T-helper 2 cell treated with Interferon-gamma antibody and Interleukin-4, amounts not matched to agents 5 μg/mL and 100 μg/mL, for 36 hours (primary cell): ENCODE measurements at regions not wholly inside any gene's neighbourhood (a gene's known extent, or its start where the extent isn't known, plus 50 kb on each side); places are given as distances from the start of the nearest gene placed in this dataset.

Experiments
- DNase-seq: peaks from one replicate; pipeline ENCODE4 v3.0.0; 2021; ENCODE audit warnings: low spot score
- H3K27ac Mint-ChIP-seq: one replicate; pipeline ENCODE4 v1.8.0; 2021; ENCODE audit warnings: mild to moderate bottlenecking, mixed read lengths
- H3K27me3 Mint-ChIP-seq: one replicate; pipeline ENCODE4 v1.8.0; 2021; ENCODE audit warnings: low read depth, mixed read lengths
- H3K36me3 Mint-ChIP-seq: one replicate; pipeline ENCODE4 v1.8.0; 2021; ENCODE audit warnings: low read depth, mixed read lengths
- H3K4me1 Mint-ChIP-seq: one replicate; pipeline ENCODE4 v1.8.0; 2021; ENCODE audit warnings: low read depth, mixed read lengths
- H3K4me3 Mint-ChIP-seq: one replicate; pipeline ENCODE4 v1.8.0; 2022; ENCODE audit warnings: mild to moderate bottlenecking, moderate library complexity, mixed read lengths
- H3K9me3 Mint-ChIP-seq: one replicate; pipeline ENCODE4 v1.8.0; 2021; ENCODE audit warnings: mixed read lengths

- H3K4me1 Mint-ChIP-seq = no peaks in the 10 kb centered on the region
- no peaks in the 10 kb centered on the region for H3K36me3 Mint-ChIP-seq
- no peak overlapping the region for H3K4me3 Mint-ChIP-seq
- peaks cover 39% of the 10 kb centered on the region for H3K9me3 Mint-ChIP-seq
- no peak overlapping the region for H3K27ac Mint-ChIP-seq
- H3K27me3 Mint-ChIP-seq = no peaks in the 10 kb centered on the region
- DNase-seq = no peak
Observed at GRCh38 chr14:81859046-81859445, 325.4 kb upstream of the SEL1L start.

- H3K36me3 Mint-ChIP-seq = no peaks in the 10 kb centered on the region
- H3K27ac Mint-ChIP-seq = no peak overlapping the region
- H3K4me1 Mint-ChIP-seq = no peaks in the 10 kb centered on the region
- peaks cover 18% of the 10 kb centered on the region for H3K9me3 Mint-ChIP-seq
- no peaks in the 10 kb centered on the region for H3K27me3 Mint-ChIP-seq
- DNase-seq = no peak
- H3K4me3 Mint-ChIP-seq = no peak overlapping the region
Observed at GRCh38 chr14:81868172-81868571, 334.5 kb upstream of the SEL1L start.

- no peak overlapping the region for H3K4me3 Mint-ChIP-seq
- no peaks in the 10 kb centered on the region for H3K27me3 Mint-ChIP-seq
- H3K36me3 Mint-ChIP-seq = no peaks in the 10 kb centered on the region
- H3K9me3 Mint-ChIP-seq = peaks cover 36% of the 10 kb centered on the region
- H3K27ac Mint-ChIP-seq = no peak overlapping the region
- no peak for DNase-seq
- H3K4me1 Mint-ChIP-seq = no peaks in the 10 kb centered on the region
Observed at GRCh38 chr14:81871706-81872105, 338.1 kb upstream of the SEL1L start.

- H3K4me1 Mint-ChIP-seq = no peaks in the 10 kb centered on the region
- H3K9me3 Mint-ChIP-seq = no peaks in the 10 kb centered on the region
- DNase-seq = no peak
- no peak overlapping the region for H3K4me3 Mint-ChIP-seq
- no peaks in the 10 kb centered on the region for H3K27me3 Mint-ChIP-seq
- H3K27ac Mint-ChIP-seq = no peak overlapping the region
- no peaks in the 10 kb centered on the region for H3K36me3 Mint-ChIP-seq
Observed at GRCh38 chr14:81884382-81884781, 350.7 kb upstream of the SEL1L start.

- Mint-ChIP-seq H3K9me3 (peaks cover 4% of the 10 kb centered on the region), H3K27me3 (no peaks in the 10 kb centered on the region), H3K36me3 (no peaks in the 10 kb centered on the region), H3K27ac (no peak overlapping the region), H3K4me3 (no peak overlapping the region), H3K4me1 (no peaks in the 10 kb centered on the region)
- no peak for DNase-seq
Observed at GRCh38 chr14:81886588-81886987, 352.9 kb upstream of the SEL1L start.

GRCh38 chr14:81889529-81889928 lies 355.9 kb upstream of the SEL1L start:
- DNase-seq = no peak
- H3K27me3 Mint-ChIP-seq = no peaks in the 10 kb centered on the region
- no peaks in the 10 kb centered on the region for H3K4me1 Mint-ChIP-seq
- no peak overlapping the region for H3K27ac Mint-ChIP-seq
- H3K4me3 Mint-ChIP-seq = no peak overlapping the region
- no peaks in the 10 kb centered on the region for H3K36me3 Mint-ChIP-seq
- peaks cover 11% of the 10 kb centered on the region for H3K9me3 Mint-ChIP-seq

- H3K4me3 Mint-ChIP-seq = no peak overlapping the region
- no peaks in the 10 kb centered on the region for H3K36me3 Mint-ChIP-seq
- no peak for DNase-seq
- no peaks in the 10 kb centered on the region for H3K4me1 Mint-ChIP-seq
- H3K9me3 Mint-ChIP-seq = peaks cover 11% of the 10 kb centered on the region
- no peak overlapping the region for H3K27ac Mint-ChIP-seq
- H3K27me3 Mint-ChIP-seq = no peaks in the 10 kb centered on the region
Observed at GRCh38 chr14:81890020-81890419, 356.4 kb upstream of the SEL1L start.

- Mint-ChIP-seq H3K36me3 (no peaks in the 10 kb centered on the region), H3K9me3 (peaks cover 40% of the 10 kb centered on the region), H3K27me3 (no peaks in the 10 kb centered on the region), H3K4me1 (no peaks in the 10 kb centered on the region), H3K4me3 (no peak overlapping the region), H3K27ac (no peak overlapping the region)
- DNase-seq = no peak
Observed at GRCh38 chr14:81903477-81903876, 369.8 kb upstream of the SEL1L start.

GRCh38 chr14:81927070-81927469 lies 393.4 kb upstream of the SEL1L start:
- Mint-ChIP-seq H3K4me1 (no peaks in the 10 kb centered on the region), H3K9me3 (no peaks in the 10 kb centered on the region), H3K27ac (no peak overlapping the region), H3K4me3 (no peak overlapping the region), H3K27me3 (no peaks in the 10 kb centered on the region), H3K36me3 (no peaks in the 10 kb centered on the region)
- no peak for DNase-seq

- H3K27ac Mint-ChIP-seq = no peak overlapping the region
- no peaks in the 10 kb centered on the region for H3K36me3 Mint-ChIP-seq
- H3K4me1 Mint-ChIP-seq = no peaks in the 10 kb centered on the region
- no peaks in the 10 kb centered on the region for H3K27me3 Mint-ChIP-seq
- H3K4me3 Mint-ChIP-seq = no peak overlapping the region
- DNase-seq = no peak
- no peaks in the 10 kb centered on the region for H3K9me3 Mint-ChIP-seq
Observed at GRCh38 chr14:81931828-81932227, 398.2 kb upstream of the SEL1L start.

- H3K27ac Mint-ChIP-seq = no peak overlapping the region
- H3K27me3 Mint-ChIP-seq = no peaks in the 10 kb centered on the region
- H3K9me3 Mint-ChIP-seq = peaks cover 5% of the 10 kb centered on the region
- H3K36me3 Mint-ChIP-seq = no peaks in the 10 kb centered on the region
- H3K4me3 Mint-ChIP-seq = no peak overlapping the region
- DNase-seq = no peak
- H3K4me1 Mint-ChIP-seq = no peaks in the 10 kb centered on the region
Observed at GRCh38 chr14:81936348-81936747, 402.7 kb upstream of the SEL1L start.

- no peaks in the 10 kb centered on the region for H3K36me3 Mint-ChIP-seq
- no peaks in the 10 kb centered on the region for H3K27me3 Mint-ChIP-seq
- no peak overlapping the region for H3K27ac Mint-ChIP-seq
- H3K4me3 Mint-ChIP-seq = no peak overlapping the region
- no peaks in the 10 kb centered on the region for H3K4me1 Mint-ChIP-seq
- no peak for DNase-seq
- H3K9me3 Mint-ChIP-seq = peaks cover 5% of the 10 kb centered on the region
Observed at GRCh38 chr14:81936902-81937301, 403.2 kb upstream of the SEL1L start.

- H3K36me3 Mint-ChIP-seq = no peaks in the 10 kb centered on the region
- no peak overlapping the region for H3K4me3 Mint-ChIP-seq
- H3K27me3 Mint-ChIP-seq = no peaks in the 10 kb centered on the region
- DNase-seq = no peak
- peaks cover 5% of the 10 kb centered on the region for H3K9me3 Mint-ChIP-seq
- no peak overlapping the region for H3K27ac Mint-ChIP-seq
- H3K4me1 Mint-ChIP-seq = no peaks in the 10 kb centered on the region
Observed at GRCh38 chr14:81938341-81938740, 404.7 kb upstream of the SEL1L start.

- H3K4me3 Mint-ChIP-seq = no peak overlapping the region
- no peak for DNase-seq
- H3K9me3 Mint-ChIP-seq = peaks cover 5% of the 10 kb centered on the region
- no peaks in the 10 kb centered on the region for H3K27me3 Mint-ChIP-seq
- H3K27ac Mint-ChIP-seq = no peak overlapping the region
- no peaks in the 10 kb centered on the region for H3K4me1 Mint-ChIP-seq
- no peaks in the 10 kb centered on the region for H3K36me3 Mint-ChIP-seq
Observed at GRCh38 chr14:81940651-81941050, 407.0 kb upstream of the SEL1L start.

GRCh38 chr14:81942071-81942470 lies 408.4 kb upstream of the SEL1L start:
- Mint-ChIP-seq H3K9me3 (peaks cover 5% of the 10 kb centered on the region), H3K4me1 (no peaks in the 10 kb centered on the region), H3K27ac (no peak overlapping the region), H3K36me3 (no peaks in the 10 kb centered on the region), H3K27me3 (no peaks in the 10 kb centered on the region), H3K4me3 (no peak overlapping the region)
- no peak for DNase-seq
